BJ (cell line): ENCODE measurements at regions not wholly inside any gene's neighbourhood (a gene's known extent, or its start where the extent isn't known, plus 50 kb on each side); places are given as distances from the start of the nearest gene placed in this dataset.

Experiments used
- CTCF ChIA-PET: fragments of 350-600 bp; formaldehyde crosslinking; extraction: SDS; loops from one replicate; lab custom pipeline; 2021; ENCODE audit warnings: antibody characterized with exemption, inconsistent platforms; lab: Yijun Ruan, JAX
- POLR2A ChIA-PET: fragments of 300-600 bp; sonication (Branson Sonifier 250); formaldehyde crosslinking; extraction: SDS; loops from one replicate; lab custom pipeline; 2021; ENCODE audit warnings: antibody characterized with exemption; lab: Charles Lee
- DNase-seq: peaks from one replicate; pipeline ENCODE4 v3.0.0-alpha.2; 2011; ENCODE audit warnings: low read depth
- H3K27me3 ChIP-seq: 2 replicates; pipeline ENCODE4 v1.6.0; 2011; ENCODE audit warnings: low read length; ENCODE audit not compliant: control insufficient read depth, insufficient read depth
- H3K36me3 ChIP-seq: 2 replicates; pipeline ENCODE4 v1.5.1; 2011; ENCODE audit warnings: low read length; ENCODE audit not compliant: control insufficient read depth, insufficient read depth
- H3K4me3 ChIP-seq: 2 replicates; pipeline ENCODE4 v1.5.1; 2011; ENCODE audit warnings: low read depth, mild to moderate bottlenecking, control low read depth, low read length
- CTCF ChIP-seq: IDR thresholded peaks from 2 replicates; pipeline ENCODE4 v1.5.1; 2011; ENCODE audit warnings: low read depth, mild to moderate bottlenecking, control low read depth, inconsistent platforms, low read length, moderate library complexity; ENCODE audit not compliant: insufficient read depth

DNA sequence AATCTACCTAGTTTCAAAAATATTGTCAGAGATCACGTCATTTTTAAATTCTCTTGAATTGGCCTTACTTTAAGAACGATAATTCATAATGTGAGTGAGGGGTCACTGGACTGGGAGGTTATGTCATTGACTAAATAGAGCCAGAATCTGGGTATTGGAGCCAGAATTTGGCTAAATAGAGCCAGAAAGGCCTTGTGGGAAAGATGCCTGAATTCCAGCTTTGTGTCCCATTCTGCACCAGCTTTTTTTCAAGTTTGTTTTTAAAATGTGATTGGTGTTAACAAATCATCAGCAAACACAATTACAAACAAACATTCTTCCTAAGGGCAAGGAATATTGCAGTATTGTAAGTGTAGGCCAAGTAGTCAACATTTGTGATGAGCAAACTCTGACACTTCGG, 233.2 kb upstream of the PRKCQ start:
- no peak for TF ChIP-seq CTCF
- no peaks in the 10 kb centered on the region for H3K36me3 ChIP-seq
- ChIA-PET POLR2A (no interaction called here), CTCF (no interaction called here)
- no peak overlapping the region for H3K4me3 ChIP-seq
- no peak for DNase-seq
- H3K27me3 ChIP-seq, result no peaks in the 10 kb centered on the region

- POLR2A ChIA-PET, result no interaction called here
- Histone ChIP-seq H3K27me3 (no peaks in the 10 kb centered on the region), H3K36me3 (no peaks in the 10 kb centered on the region), H3K4me3 (no peak overlapping the region)
- CTCF ChIA-PET, result no interaction called here
- DNase-seq, result no peak
- TF ChIP-seq CTCF, result no peak
These were observed 231.1 kb upstream of the PRKCQ start for GRCh38 chr10:6811153-6811552.

- no peak overlapping the region for H3K4me3 ChIP-seq
- H3K36me3 ChIP-seq, result no peaks in the 10 kb centered on the region
- no peaks in the 10 kb centered on the region for H3K27me3 ChIP-seq
- ChIA-PET POLR2A (no interaction called here), CTCF (no interaction called here)
- no peak for TF ChIP-seq CTCF
- DNase-seq, result no peak
These were observed 223.3 kb upstream of the PRKCQ start for GRCh38 chr10:6803427-6803783.

- Histone ChIP-seq H3K36me3 (no peaks in the 10 kb centered on the region), H3K4me3 (no peak overlapping the region), H3K27me3 (no peaks in the 10 kb centered on the region)
- POLR2A ChIA-PET, result no interaction called here
- CTCF ChIA-PET, result no interaction called here
- DNase-seq, result no peak
- no peak for TF ChIP-seq CTCF
These were observed 222.8 kb upstream of the PRKCQ start for GRCh38 chr10:6802759-6803426.

DNA sequence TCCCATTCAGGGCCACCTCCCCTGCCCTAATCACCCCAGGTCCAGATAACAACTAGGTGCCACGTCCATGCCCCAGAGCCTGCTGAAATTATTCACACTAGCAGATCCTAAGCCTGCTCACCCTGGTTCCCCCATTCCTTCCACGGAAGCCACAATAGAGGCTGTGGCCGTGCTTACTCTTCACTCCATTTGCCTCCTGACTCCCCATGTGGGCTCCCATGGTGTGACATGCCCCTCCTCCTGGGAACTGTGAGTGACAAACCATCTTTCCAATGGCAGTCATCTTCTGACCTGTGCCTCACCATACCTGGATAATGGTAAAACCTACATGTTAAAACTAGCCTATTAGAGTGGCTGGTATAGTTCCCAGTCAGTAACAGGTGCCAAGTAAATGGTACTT, 216.2 kb upstream of the PRKCQ start:
- CTCF ChIA-PET, result no interaction called here
- Histone ChIP-seq H3K27me3 (no peaks in the 10 kb centered on the region), H3K4me3 (no peak overlapping the region), H3K36me3 (no peaks in the 10 kb centered on the region)
- POLR2A ChIA-PET, result no interaction called here
- DNase-seq, result no peak
- TF ChIP-seq CTCF, result no peak
